BJ (cell line): ENCODE measurements at regions not wholly inside any gene's neighbourhood (a gene's known extent, or its start where the extent isn't known, plus 50 kb on each side); places are given as distances from the start of the nearest gene placed in this dataset.

ENCODE experiments used
- CTCF ChIA-PET: fragments of 350-600 bp; formaldehyde crosslinking; extraction: SDS; loops from one replicate; lab custom pipeline; 2021; ENCODE audit warnings: antibody characterized with exemption, inconsistent platforms; lab: Yijun Ruan, JAX
- POLR2A ChIA-PET: fragments of 300-600 bp; sonication (Branson Sonifier 250); formaldehyde crosslinking; extraction: SDS; loops from one replicate; lab custom pipeline; 2021; ENCODE audit warnings: antibody characterized with exemption; lab: Charles Lee
- DNase-seq: peaks from one replicate; pipeline ENCODE4 v3.0.0-alpha.2; 2011; ENCODE audit warnings: low read depth
- H3K27me3 ChIP-seq: 2 replicates; pipeline ENCODE4 v1.6.0; 2011; ENCODE audit warnings: low read length; ENCODE audit not compliant: control insufficient read depth, insufficient read depth
- H3K36me3 ChIP-seq: 2 replicates; pipeline ENCODE4 v1.5.1; 2011; ENCODE audit warnings: low read length; ENCODE audit not compliant: control insufficient read depth, insufficient read depth
- H3K4me3 ChIP-seq: 2 replicates; pipeline ENCODE4 v1.5.1; 2011; ENCODE audit warnings: low read depth, mild to moderate bottlenecking, control low read depth, low read length
- TF ChIP-seq, protein P1 (sequence below): IDR thresholded peaks from 2 replicates; pipeline ENCODE4 v1.5.1; 2011; ENCODE audit warnings: low read depth, mild to moderate bottlenecking, control low read depth, inconsistent platforms, low read length, moderate library complexity; ENCODE audit not compliant: insufficient read depth

DNA sequence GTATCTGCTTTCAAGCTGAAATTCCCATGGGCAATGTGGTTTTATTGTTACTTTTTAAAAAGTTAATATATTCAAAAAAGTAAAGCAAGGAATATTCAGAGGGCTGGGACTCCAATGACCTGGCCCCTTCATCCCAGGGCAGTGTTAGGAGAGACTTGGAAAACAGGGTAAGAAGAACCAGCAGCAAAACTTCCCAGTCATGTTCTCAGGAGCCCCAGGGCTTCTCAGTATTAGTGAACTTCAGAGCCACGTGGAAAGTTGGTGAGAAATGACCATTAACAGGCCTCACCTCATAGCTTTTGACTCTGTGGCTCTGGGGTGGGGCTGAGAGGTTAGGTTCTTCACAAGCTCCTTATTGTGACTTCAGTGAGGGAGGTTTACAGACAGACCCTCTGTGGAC lies 230.4 kb upstream of the KCNG1 start:
- Histone ChIP-seq H3K4me3 (no peak overlapping the region), H3K36me3 (no peaks in the 10 kb centered on the region), H3K27me3 (peaks cover 23% of the 10 kb centered on the region)
- DNase-seq: no peak
- TF ChIP-seq, protein P1, sequence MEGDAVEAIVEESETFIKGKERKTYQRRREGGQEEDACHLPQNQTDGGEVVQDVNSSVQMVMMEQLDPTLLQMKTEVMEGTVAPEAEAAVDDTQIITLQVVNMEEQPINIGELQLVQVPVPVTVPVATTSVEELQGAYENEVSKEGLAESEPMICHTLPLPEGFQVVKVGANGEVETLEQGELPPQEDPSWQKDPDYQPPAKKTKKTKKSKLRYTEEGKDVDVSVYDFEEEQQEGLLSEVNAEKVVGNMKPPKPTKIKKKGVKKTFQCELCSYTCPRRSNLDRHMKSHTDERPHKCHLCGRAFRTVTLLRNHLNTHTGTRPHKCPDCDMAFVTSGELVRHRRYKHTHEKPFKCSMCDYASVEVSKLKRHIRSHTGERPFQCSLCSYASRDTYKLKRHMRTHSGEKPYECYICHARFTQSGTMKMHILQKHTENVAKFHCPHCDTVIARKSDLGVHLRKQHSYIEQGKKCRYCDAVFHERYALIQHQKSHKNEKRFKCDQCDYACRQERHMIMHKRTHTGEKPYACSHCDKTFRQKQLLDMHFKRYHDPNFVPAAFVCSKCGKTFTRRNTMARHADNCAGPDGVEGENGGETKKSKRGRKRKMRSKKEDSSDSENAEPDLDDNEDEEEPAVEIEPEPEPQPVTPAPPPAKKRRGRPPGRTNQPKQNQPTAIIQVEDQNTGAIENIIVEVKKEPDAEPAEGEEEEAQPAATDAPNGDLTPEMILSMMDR: no peak
- CTCF ChIA-PET: interaction anchor here (0.6 to 1.5 kb wide), 2 partner anchors 29 to 191 kb away, joined by 3 read pairs; no protein-coding TSS in a partner anchor
- POLR2A ChIA-PET: no interaction called here

DNA sequence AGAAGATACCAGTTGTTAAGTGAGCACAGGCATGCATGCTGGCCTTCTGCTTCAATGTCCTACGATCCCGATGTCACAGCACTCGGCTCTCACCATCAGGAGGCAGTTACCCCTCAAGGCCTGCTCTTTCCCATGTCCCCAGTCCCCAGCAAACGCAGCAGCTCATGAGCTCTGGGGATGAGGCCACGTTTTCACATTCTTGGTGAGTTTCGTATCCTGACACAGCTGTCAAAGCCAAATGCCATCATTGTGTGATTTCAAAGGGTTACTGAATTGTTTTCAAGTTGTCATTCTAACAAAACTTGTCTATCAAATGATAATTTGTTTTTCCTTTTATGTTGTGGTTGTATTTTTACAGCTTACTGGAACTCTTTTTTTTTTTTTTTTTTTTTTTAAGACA lies 226.9 kb upstream of the KCNG1 start:
- ChIA-PET POLR2A (no interaction called here), CTCF (no interaction called here)
- TF ChIP-seq, protein P1: no peak
- no peak for DNase-seq
- no peak overlapping the region for H3K4me3 ChIP-seq
- H3K27me3 ChIP-seq: peaks cover 27% of the 10 kb centered on the region
- no peaks in the 10 kb centered on the region for H3K36me3 ChIP-seq

DNA sequence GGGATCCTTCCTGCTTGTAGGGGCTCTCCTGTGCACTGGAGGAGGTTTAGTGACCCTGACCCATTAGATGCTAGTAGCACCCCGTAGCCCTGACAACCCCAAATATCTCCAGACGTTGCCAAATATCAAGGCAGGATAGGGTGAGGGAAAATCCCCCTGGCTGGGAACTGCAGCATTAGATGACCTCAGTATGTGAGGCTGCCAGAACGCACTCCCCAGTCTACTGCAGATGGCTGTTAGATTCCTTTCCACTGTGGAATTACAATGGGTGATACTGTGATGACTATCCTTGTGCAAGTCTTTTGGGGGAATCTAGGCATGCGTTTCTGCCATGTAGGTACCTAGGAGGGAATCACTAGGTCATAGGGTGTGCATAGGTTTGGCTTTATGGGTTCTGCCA lies 226.3 kb upstream of the KCNG1 start:
- no peak for DNase-seq
- no peaks in the 10 kb centered on the region for H3K36me3 ChIP-seq
- H3K4me3 ChIP-seq: no peak overlapping the region
- H3K27me3 ChIP-seq: peaks cover 23% of the 10 kb centered on the region
- TF ChIP-seq, protein P1: no peak
- CTCF ChIA-PET: interaction anchor here (1.2 to 2.1 kb wide), 2 partner anchors 29 to 57 kb away, joined by 5 to 11 read pairs; no protein-coding TSS in a partner anchor
- POLR2A ChIA-PET: no interaction called here

DNA sequence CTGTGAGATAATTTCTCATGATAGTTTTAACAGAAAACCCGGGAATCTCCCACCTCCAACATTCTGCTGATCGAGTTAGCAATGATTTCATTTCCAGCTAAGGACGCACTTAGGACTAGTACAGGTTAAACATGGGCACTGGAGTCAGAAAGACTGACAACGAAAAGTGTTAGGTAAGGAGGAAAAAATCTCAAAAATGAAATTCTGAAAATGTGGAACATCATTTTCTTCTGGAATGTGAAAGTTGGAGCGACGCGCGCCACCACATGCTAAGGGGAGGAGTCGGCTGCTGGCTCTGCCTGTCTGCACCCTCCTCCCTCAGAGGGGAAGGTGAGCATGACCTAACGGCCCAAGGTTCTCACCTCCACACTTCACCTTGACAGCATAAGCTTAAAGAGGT lies 221.6 kb upstream of the KCNG1 start:
- no peak for DNase-seq
- Histone ChIP-seq H3K27me3 (peaks cover 14% of the 10 kb centered on the region), H3K4me3 (no peak overlapping the region), H3K36me3 (no peaks in the 10 kb centered on the region)
- POLR2A ChIA-PET: no interaction called here
- CTCF ChIA-PET: no interaction called here
- TF ChIP-seq, protein P1: no peak

DNA sequence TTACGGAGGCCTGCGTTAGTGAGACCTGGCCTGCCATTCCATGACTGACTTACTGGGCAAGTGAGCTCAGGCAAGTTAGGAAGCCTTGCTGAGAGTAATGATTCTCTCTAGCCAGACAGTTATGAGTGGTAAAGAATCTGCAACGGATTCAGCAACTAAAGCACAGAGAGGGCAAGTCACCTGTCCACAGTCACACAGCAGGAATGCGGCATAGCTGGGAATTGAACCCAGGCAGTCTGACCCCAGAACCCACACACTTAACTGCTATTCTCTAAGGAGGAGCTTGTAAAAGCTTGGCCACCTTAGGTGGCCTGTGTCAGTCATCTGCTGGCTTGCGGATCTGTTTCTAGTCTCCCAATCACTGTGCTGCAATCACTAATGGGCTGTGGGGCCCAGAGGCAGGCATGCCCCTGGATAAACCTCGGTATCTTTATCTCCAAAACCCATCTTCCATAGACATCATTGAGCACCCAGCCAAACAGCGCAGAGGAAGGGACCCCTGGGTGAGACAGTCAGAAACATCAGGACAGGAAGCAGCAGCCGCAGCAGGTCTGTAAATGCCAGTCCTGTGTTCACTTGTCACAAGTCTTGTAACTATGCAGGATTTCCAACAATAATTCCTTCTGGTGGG lies 215.9 kb upstream of the KCNG1 start:
- POLR2A ChIA-PET: no interaction called here
- H3K27me3 ChIP-seq: peaks cover 4% of the 10 kb centered on the region; the same call in 1 of the 2 replicates
- no peak for DNase-seq
- H3K36me3 ChIP-seq: no peaks in the 10 kb centered on the region
- CTCF ChIA-PET: interaction anchor here (1.3 to 1.4 kb wide), 2 partner anchors 9 to 17 kb away, joined by 3 read pairs; no protein-coding TSS in a partner anchor
- no peak overlapping the region for H3K4me3 ChIP-seq
- TF ChIP-seq, protein P1: no peak
